Esophagus muscularis mucosa (tissue), 4 donors: ENCODE measurements at regions not wholly inside any gene's neighbourhood (a gene's known extent, or its start where the extent isn't known, plus 50 kb on each side); places are given as distances from the start of the nearest gene placed in this dataset.

Experiments used
- DNase-seq: peaks from one replicate; pipeline ENCODE4 v3.0.0-alpha.2; 2017; ENCODE audit errors: extremely low spot score
- H3K27ac ChIP-seq, 4 donors: fragments of 200-600 bp; sonication (generic); replicated peaks in 1 of 4; 1 replicate in 3 of 4; 2 replicates in 1 of 4; pipeline ENCODE4 v1.5.1; 2016 to 2019; ENCODE audit warnings: mild to moderate bottlenecking in 1 of 4
- H3K27me3 ChIP-seq, 4 donors: fragments of 200-600 bp; sonication (generic); one replicate each; pipeline versions ENCODE4 v1.5.1 to v1.6.0; 2016 to 2019
- H3K36me3 ChIP-seq, 4 donors: fragments of 200-600 bp; sonication (generic); one replicate each; pipeline ENCODE4 v1.5.1; 2016 to 2019
- H3K4me1 ChIP-seq, 4 donors: fragments of 200-600 bp; sonication (generic); one replicate each; pipeline ENCODE4 v1.5.1; 2016 to 2019
- H3K4me3 ChIP-seq, 4 donors: fragments of 200-600 bp; sonication (generic); 1 replicate in 2 of 4; 2 replicates in 2 of 4; pipeline ENCODE4 v1.5.1; 2016 to 2019; ENCODE audit warnings: mild to moderate bottlenecking in 4 of 4, moderate library complexity in 1 of 4
- H3K9me3 ChIP-seq, 4 donors: fragments of 200-600 bp; sonication (generic); 1 replicate in 3 of 4; 2 replicates in 1 of 4; pipeline ENCODE4 v1.5.1; 2016 to 2019
- EP300 ChIP-seq: sonication (generic); formaldehyde crosslinking; IDR thresholded peaks from one replicate; pipeline ENCODE4 v1.6.1; 2017; ENCODE audit warnings: antibody characterized with exemption
- POLR2A ChIP-seq: fragments of 450-650 bp; IDR thresholded peaks from one replicate; pipeline ENCODE4 v1.6.1; 2017; ENCODE audit warnings: antibody characterized with exemption, moderate library complexity, mild to moderate bottlenecking, low read depth
- POLR2AphosphoS5 ChIP-seq, 2 donors: sonication (generic); formaldehyde crosslinking; IDR thresholded peaks; one replicate each; pipeline ENCODE4 v1.6.1; 2017; ENCODE audit warnings: antibody characterized with exemption in 2 of 2
- WGBS: methylation state at CpG from one replicate; pipeline ENCODE4 v1.1.5; 2018; 5-methylcytosine and 5-hydroxymethylcytosine counted together
- intact Hi-C: fragments of 100-400 bp; cut with DNase I; formaldehyde crosslinking; loops from one replicate; pipeline ENCODE4 v1.15.1; 2023
- TF ChIP-seq, protein P1 (sequence below), 3 experiments: fragments of 200-600 bp in 2 of 3; fragments of 450-650 bp in 1 of 3; sonication (generic) in 2 of 3; IDR thresholded peaks; one replicate each; pipeline ENCODE4 v1.5.1; 2017 to 2019; ENCODE audit warnings: antibody characterized with exemption in 3 of 3, mild to moderate bottlenecking in 2 of 3, moderate library complexity in 1 of 3

GRCh38 chr2:40874380-40874779 is 422.5 kb upstream of the SLC8A1 start:
- Histone ChIP-seq H3K4me1 (no peaks in the 10 kb centered on the region), H3K9me3 (no peaks in the 10 kb centered on the region), H3K27me3 (no peaks in the 10 kb centered on the region), H3K36me3 (no peaks in the 10 kb centered on the region), H3K4me3 (no peak overlapping the region), H3K27ac (no peak overlapping the region)
- TF ChIP-seq POLR2A (no peak), POLR2AphosphoS5 (IDR thresholded peaks at IDR 0.05) (no peak), EP300 (no peak)
- TF ChIP-seq, protein P1, sequence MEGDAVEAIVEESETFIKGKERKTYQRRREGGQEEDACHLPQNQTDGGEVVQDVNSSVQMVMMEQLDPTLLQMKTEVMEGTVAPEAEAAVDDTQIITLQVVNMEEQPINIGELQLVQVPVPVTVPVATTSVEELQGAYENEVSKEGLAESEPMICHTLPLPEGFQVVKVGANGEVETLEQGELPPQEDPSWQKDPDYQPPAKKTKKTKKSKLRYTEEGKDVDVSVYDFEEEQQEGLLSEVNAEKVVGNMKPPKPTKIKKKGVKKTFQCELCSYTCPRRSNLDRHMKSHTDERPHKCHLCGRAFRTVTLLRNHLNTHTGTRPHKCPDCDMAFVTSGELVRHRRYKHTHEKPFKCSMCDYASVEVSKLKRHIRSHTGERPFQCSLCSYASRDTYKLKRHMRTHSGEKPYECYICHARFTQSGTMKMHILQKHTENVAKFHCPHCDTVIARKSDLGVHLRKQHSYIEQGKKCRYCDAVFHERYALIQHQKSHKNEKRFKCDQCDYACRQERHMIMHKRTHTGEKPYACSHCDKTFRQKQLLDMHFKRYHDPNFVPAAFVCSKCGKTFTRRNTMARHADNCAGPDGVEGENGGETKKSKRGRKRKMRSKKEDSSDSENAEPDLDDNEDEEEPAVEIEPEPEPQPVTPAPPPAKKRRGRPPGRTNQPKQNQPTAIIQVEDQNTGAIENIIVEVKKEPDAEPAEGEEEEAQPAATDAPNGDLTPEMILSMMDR (IDR thresholded peaks at IDR 0.05) = no peak
- WGBS = 91% methylated on average over 3 of the region's 3 CpGs
- DNase-seq = no peak
- intact Hi-C loops = no loop called here

DNA sequence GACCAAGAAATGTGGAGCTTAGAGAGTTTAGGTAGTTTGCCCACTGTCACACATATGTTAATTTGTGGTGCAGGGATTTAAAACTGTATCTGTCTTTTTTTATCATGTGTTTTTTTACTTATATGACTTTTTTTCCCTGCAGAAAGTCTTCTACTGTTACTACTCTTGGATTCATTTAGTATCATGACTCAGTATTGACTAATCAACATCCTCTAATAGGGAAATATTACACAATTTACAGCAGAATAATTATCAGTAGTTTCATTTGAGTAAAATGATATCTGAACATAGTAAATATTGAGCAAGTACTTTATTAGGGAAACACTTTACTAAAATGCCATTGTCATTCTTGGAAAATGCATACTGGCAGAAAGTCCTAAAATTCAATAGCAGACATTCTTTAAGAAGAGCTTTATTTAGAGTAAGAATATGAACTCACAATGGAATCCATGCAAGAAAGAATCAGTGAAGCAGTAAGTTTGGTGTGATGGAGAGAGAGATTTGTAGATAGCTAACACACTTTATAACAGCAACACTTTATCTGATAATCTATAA is 425.9 kb upstream of the SLC8A1 start:
- Histone ChIP-seq H3K36me3 (no peaks in the 10 kb centered on the region), H3K27me3 (no peaks in the 10 kb centered on the region), H3K4me3 (no peak overlapping the region), H3K4me1 (no peaks in the 10 kb centered on the region), H3K9me3 (no peaks in the 10 kb centered on the region), H3K27ac (no peak overlapping the region)
- DNase-seq = no peak
- intact Hi-C loops = no loop called here
- no peak for TF ChIP-seq EP300
- TF ChIP-seq POLR2AphosphoS5 (IDR thresholded peaks at IDR 0.05) = no peak
- TF ChIP-seq, protein P1 (IDR thresholded peaks at IDR 0.05) = no peak
- no peak for TF ChIP-seq POLR2A

- H3K27me3 ChIP-seq = no peaks in the 10 kb centered on the region
- 88% methylated on average over 1 of the region's 1 CpG for WGBS
These were observed 427.4 kb upstream of the SLC8A1 start for GRCh38 chr2:40879305-40879704.

DNA sequence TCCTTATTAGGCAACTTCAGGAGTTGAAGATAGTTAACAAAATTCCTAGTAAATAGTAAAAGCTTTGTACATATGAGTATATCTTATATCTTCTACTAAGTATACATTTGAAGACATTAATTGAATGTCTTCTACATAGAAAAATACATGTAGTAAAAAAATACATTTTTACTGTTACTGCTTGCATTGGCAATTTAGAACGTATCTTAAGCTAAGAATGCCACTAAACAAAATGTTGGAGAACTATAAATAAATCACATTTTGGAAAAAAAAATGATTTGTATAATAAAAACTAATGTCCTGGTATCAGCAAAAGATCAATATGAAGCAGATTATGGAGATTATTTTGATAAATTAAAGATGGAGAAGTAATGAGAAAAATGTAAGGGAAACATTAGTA is 434.2 kb upstream of the SLC8A1 start:
- 89% methylated on average over 1 of the region's 1 CpG for WGBS
- Histone ChIP-seq H3K9me3 (no peaks in the 10 kb centered on the region), H3K27me3 (no peaks in the 10 kb centered on the region), H3K27ac (no peak overlapping the region), H3K4me1 (no peaks in the 10 kb centered on the region), H3K36me3 (no peaks in the 10 kb centered on the region), H3K4me3 (no peak overlapping the region)
- TF ChIP-seq POLR2AphosphoS5 (IDR thresholded peaks at IDR 0.05) = no peak
- no peak for TF ChIP-seq EP300
- TF ChIP-seq, protein P1 (IDR thresholded peaks at IDR 0.05) = no peak
- TF ChIP-seq POLR2A = no peak
- no peak for DNase-seq
- intact Hi-C loops = no loop called here

More at GRCh38 chr2:40879305-40879704, 427.4 kb upstream of the SLC8A1 start:
- no peak overlapping the region for H3K27ac ChIP-seq
- intact Hi-C loops = no loop called here
- H3K4me3 ChIP-seq = no peak overlapping the region
- H3K36me3 ChIP-seq = no peaks in the 10 kb centered on the region
- no peak for DNase-seq
- TF ChIP-seq EP300 = no peak
- TF ChIP-seq, protein P1 (IDR thresholded peaks at IDR 0.05) = no peak
- TF ChIP-seq POLR2A = no peak
- no peak for TF ChIP-seq POLR2AphosphoS5 (IDR thresholded peaks at IDR 0.05)
- H3K4me1 ChIP-seq = no peaks in the 10 kb centered on the region
- H3K9me3 ChIP-seq = no peaks in the 10 kb centered on the region

DNA sequence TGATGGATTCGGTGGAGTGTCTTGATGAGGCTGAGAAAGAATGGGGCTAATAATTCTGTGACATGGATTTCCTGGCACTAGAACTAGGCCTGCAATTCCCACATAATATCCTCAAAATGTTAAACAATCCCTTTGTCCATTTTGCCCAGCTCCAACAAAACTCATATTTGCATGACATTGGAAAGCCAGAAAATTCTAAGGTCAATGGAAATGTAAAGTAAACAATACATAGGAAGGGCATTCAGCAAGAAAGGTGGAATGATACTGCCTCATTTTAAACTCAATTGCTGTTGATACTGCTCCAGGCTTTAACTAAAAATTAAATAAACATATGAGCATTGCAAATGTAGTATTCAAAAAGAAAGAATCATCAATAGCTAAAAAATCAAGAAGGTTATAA is 434.8 kb upstream of the SLC8A1 start:
- TF ChIP-seq, protein P1 (IDR thresholded peaks at IDR 0.05) = no peak
- TF ChIP-seq POLR2A = no peak
- TF ChIP-seq POLR2AphosphoS5 (IDR thresholded peaks at IDR 0.05) = no peak
- no peak for TF ChIP-seq EP300
- 86% methylated on average over 1 of the region's 1 CpG for WGBS
- intact Hi-C loops = no loop called here

More for the DNA sequence above, 434.8 kb upstream of the SLC8A1 start:
- Histone ChIP-seq H3K36me3 (no peaks in the 10 kb centered on the region), H3K4me3 (no peak overlapping the region), H3K27me3 (no peaks in the 10 kb centered on the region), H3K27ac (no peak overlapping the region), H3K9me3 (no peaks in the 10 kb centered on the region), H3K4me1 (no peaks in the 10 kb centered on the region)
- DNase-seq = no peak
